CD4-positive, alpha-beta T cell treated with Interferon alpha-2 for 1 hour (primary cell): ENCODE measurements at regions not wholly inside any gene's neighbourhood (a gene's known extent, or its start where the extent isn't known, plus 50 kb on each side); places are given as distances from the start of the nearest gene placed in this dataset.
A peak's percentile ranks its signal among the peaks of the same experiment; 100 is the strongest.
"Not testable (repeated sequence)": the region's sequence is repeated elsewhere in the genome, so short reads cannot be mapped to it uniquely, and the experiment has no call there.

Experiments used
- DNase-seq, 2 donors: peaks; one replicate each; pipeline ENCODE4 v3.0.0-alpha.2; 2020 to 2022

GRCh38 chr5:89164703-89165102 lies 281.7 kb upstream of the MEF2C start:
- DNase-seq, result not testable (repeated sequence)

DNA sequence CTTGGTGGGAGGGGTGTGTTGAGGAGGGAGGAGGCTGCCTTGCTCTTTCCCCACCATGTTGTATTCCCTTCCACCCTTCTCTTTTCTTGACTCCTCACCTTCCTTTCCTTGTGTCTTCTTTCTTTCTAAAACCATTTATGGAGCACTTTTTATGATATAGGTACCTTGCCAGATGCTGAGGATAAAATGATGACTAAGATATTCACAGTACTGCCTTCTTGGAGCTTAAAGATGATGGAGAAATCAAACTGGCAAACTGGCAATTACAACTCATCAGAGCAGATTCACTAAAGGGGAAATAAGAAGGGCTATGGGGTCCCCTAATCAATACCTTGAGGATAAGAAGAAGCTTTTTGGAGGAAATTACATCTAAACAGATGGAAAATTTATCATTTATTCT lies 273.2 kb upstream of the MEF2C start:
- no peak for DNase-seq

- no peak for DNase-seq
These were observed 264.0 kb upstream of the MEF2C start for GRCh38 chr5:89147031-89147430.

GRCh38 chr5:89137148-89137547 lies 254.2 kb upstream of the MEF2C start:
- DNase-seq, result no peak

GRCh38 chr5:89133975-89134374 lies 251.0 kb upstream of the MEF2C start:
- DNase-seq, result no peak

- no peak for DNase-seq
These were observed 250.1 kb upstream of the MEF2C start for GRCh38 chr5:89133129-89133528.

DNA sequence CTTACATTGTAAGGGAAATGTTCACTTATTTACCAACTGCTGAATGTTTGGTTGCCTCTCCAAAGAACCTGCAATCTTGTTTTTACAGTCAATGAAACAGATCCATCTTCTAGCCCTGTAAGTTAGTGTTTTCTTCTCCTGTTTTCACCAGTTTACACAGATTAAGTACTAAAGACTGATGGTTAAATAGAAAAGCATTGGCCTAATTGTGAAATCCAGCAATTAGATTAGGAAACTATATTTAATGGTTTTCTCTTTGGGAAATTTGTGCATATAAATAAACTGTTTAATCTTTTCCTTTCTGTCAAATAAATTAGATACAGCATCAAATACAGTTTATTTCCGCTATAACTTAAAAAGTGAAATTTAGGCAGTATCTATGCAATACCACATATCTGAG lies 247.9 kb upstream of the MEF2C start:
- DNase-seq, result no peak

DNA sequence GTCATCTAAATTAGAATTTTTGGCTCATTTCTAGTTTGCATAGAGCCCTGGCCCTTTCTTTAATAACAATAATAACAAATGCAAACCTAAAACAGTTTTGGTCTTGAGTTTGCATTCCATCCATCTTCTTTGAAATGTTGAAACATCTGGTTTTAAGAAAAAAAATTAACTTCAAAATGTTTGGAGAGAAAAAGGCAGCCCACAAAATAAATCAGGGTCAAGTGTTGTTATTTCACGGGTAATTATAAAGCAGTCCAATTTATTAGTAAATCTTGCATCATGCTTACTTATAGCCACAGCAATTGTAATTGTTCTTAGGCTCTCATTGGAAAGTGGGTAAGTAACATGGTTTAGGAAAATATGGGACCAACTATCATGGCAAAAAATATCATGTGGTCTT lies 247.0 kb upstream of the MEF2C start:
- DNase-seq, result no peak

GRCh38 chr5:89128906-89129625 lies 246.1 kb upstream of the MEF2C start:
- DNase-seq, result no peak

DNA sequence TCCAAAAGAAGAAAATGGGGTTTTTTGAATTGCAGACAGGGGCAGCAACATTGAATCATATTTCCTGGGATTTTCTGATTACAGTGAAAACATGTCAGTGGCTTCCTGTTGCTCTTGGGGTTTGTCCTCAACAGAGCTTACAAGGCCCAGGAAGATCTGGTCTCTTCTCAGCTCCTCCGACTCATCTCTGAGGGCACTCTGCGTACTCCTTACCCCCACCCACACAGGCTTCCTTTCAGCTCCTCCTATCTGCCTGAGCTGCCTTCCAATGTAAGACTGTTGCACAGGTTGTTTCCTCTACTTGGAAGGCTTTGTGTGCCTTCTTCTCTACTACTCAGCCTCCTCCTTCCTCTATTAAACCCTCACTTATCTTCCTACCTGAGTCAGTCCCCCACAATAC lies 245.1 kb upstream of the MEF2C start:
- DNase-seq, result no peak

GRCh38 chr5:89127191-89127590 lies 244.2 kb upstream of the MEF2C start:
- DNase-seq, result no peak

- DNase-seq, result no peak
These were observed 242.4 kb upstream of the MEF2C start for GRCh38 chr5:89125372-89125771.

DNA sequence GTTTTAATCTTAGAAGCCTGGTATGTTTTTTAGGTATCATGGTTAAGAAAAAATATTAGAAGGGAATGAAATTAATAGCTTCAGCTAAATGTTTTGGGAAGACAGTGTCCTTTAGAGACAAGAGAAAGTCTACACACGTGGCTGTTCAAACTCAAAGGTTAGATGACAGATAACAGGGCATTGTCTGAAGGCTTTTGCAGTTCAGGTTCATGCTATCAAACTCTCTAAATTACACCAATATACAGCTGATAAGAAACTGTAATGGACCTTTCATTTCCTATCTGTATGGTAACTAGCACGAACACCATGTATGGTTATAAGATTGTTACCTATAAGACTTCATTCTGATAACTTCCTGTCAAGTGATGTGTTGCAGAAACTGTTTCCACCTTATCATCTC lies 240.6 kb upstream of the MEF2C start:
- DNase-seq, result no peak

DNA sequence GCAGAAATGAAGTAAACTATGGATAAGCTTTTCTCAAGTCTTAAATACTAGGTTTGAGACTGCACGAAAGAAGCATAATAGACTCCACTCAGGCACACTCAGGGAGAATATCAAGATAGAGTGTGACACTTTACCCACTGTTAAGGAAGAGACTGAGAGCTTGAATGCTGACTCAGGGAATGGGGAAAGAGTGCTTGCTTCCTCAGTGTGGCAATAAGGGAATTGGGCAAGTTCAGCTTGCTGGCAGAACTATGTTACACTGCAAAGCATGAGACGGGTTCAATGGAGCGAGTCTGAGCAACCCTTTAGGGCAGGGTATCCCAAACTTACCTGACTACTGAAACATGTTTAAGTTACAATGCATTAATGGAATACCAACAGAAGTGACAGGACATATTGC lies 237.7 kb upstream of the MEF2C start:
- peak in 1 of 2 donors; percentile 36 for DNase-seq

GRCh38 chr5:89117124-89117644 lies 234.2 kb upstream of the MEF2C start:
- DNase-seq, result no peak

- DNase-seq, result no peak
These were observed 228.1 kb upstream of the MEF2C start for GRCh38 chr5:89110916-89111646.

GRCh38 chr5:89106480-89106879 lies 223.5 kb upstream of the MEF2C start:
- no peak for DNase-seq

- DNase-seq, result no peak
These were observed 222.9 kb upstream of the MEF2C start for GRCh38 chr5:89105836-89106235.

DNA sequence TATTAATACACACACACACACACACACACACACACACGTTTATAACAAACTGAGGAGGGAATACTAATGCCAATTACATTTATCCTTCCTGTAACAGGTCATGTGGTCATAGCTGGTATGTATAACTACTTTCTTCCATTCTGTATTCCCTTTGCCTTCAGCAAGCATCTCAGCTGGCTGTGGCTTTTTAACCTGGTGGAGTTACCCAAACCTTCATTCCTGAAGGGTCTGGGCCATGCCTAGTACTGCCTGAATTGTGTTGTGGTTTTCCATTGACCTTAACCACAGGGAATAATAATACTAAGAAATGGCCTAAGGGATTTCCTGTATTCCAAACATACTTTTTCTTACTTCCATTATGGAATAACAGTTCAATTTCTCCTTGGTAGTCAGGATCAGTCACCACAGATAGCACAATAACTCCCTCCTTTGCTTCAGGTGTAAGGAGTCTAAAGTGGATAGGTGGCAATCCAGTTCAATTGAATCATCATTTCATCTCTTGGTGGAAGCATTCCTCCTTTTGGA lies 222.2 kb upstream of the MEF2C start:
- DNase-seq, result no peak

DNA sequence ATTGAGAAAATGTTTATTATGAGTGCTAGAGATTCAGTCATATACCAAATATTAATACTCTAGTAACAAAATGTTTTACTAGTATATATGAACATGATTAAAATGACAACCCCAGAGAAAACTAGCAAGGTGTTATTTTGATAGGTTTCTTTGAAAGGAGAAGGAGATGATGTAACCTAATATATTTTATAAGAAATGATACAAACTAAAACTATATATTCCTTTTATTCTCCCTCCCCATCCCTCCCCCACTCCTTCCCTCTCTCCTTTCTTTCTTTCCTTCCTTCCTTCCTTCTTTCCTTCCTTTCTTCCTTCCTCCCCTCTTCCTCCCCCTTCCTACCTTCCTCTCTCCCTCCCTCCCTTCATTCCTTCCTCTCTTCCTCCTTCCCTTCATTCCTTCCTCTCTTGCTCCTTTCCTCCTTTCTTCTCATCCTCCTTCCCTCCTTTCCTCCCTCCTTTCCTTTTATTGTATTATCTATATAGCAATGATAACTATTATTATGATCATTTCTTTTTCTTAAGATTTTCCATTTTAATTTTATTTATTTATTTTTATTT lies 215.3 kb upstream of the MEF2C start:
- no peak for DNase-seq

DNA sequence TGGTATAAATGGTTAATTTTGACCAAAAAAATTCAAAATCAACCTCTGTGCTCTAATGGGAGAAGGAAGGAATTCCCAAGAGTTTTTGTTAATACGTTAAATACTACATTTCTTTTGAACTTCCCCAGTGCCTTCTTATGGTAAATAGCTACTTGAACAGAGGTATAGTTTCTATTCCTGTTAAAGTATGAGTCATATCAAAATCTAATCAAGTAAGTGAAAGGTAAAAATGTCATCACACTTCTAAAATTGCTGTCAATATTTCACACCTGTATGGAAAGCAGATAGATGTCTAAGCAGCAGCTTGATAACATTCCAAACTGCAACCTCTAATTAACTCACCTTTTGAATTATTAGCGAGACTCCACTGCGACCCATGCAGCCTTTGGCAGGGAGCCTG lies 214.1 kb upstream of the MEF2C start:
- DNase-seq, result no peak

DNA sequence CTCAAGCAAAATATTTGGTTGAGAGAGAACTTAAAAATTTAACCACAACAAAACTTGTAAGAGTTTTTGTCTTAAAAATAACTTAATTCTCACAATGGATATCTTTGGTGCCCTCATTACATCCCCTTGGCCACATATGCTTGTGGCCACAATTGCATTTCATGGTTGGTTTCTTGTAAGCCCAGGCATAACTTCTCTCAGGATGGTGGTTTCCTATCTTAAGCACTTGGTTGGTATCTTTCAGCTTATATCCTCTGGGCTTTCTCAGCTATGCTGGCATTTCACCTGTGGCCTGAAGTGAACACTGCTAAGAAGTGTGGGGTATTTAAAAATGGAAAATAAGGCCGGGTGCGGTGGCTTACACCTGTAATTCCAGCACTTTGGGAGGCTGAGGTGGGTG lies 212.4 kb upstream of the MEF2C start:
- no peak for DNase-seq

GRCh38 chr5:89090037-89090436 lies 207.1 kb upstream of the MEF2C start:
- no peak for DNase-seq
